Ovary (tissue), 3 donors: ENCODE measurements at regions not wholly inside any gene's neighbourhood (a gene's known extent, or its start where the extent isn't known, plus 50 kb on each side); places are given as distances from the start of the nearest gene placed in this dataset.

Source experiments
- CTCF ChIP-seq, 3 donors: fragments of 450-650 bp in 2 of 3; fragments of 200-600 bp in 1 of 3; IDR thresholded peaks; one replicate each; pipeline versions ENCODE4 v1.5.1 to v1.8.0; 2016 to 2022; ENCODE audit warnings: antibody characterized with exemption in 3 of 3, mild to moderate bottlenecking in 1 of 3
- EP300 ChIP-seq: sonication (generic); formaldehyde crosslinking; IDR thresholded peaks from one replicate; pipeline ENCODE4 v1.6.1; 2017; ENCODE audit warnings: antibody characterized with exemption
- donor health status: DM: no; HTN: no; CAD: no.

- no peak for TF ChIP-seq CTCF (IDR thresholded peaks at IDR 0.05)
- no peak for TF ChIP-seq EP300
These were observed 287.7 kb downstream of the BTG1 start for GRCh38 chr12:91857813-91858542.
